Epithelial cell of proximal tubule (primary cell): ENCODE measurements at regions not wholly inside any gene's neighbourhood (a gene's known extent, or its start where the extent isn't known, plus 50 kb on each side); places are given as distances from the start of the nearest gene placed in this dataset.

Source experiments
- DNase-seq: peaks from one replicate; pipeline ENCODE4 v3.0.0-alpha.2; 2011; ENCODE audit warnings: low read depth
- H3K4me3 ChIP-seq: 2 replicates; pipeline ENCODE4 v1.5.1; 2011; ENCODE audit warnings: low read depth, mild to moderate bottlenecking, low read length
- CTCF ChIP-seq: conservative IDR thresholded peaks from 2 replicates; pipeline ENCODE4 v1.5.1; 2012; ENCODE audit warnings: low read depth, mild to moderate bottlenecking, low read length

DNA sequence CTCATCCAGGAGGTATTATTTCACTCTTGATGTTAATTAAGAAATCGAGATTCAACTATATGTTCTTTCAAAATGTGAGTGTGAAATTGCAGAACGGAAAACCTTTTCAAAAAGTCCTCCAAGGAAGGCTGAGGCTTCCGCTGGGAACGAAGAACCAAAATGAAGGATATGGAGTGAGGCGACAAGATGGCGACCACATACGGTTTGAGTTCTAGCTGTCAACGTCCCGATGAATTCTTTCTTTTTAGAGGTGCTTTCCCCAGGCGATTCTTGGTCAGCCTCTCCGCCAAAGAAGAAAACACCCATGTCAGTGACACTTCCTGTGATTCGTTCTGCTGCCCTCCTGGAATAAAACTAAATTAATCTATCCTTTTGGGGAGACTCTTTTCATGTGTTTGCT is 78.3 kb upstream of the ADAMTS16 start:
- no peak for DNase-seq
- H3K4me3 ChIP-seq, result no peak overlapping the region
- no peak for TF ChIP-seq CTCF

DNA sequence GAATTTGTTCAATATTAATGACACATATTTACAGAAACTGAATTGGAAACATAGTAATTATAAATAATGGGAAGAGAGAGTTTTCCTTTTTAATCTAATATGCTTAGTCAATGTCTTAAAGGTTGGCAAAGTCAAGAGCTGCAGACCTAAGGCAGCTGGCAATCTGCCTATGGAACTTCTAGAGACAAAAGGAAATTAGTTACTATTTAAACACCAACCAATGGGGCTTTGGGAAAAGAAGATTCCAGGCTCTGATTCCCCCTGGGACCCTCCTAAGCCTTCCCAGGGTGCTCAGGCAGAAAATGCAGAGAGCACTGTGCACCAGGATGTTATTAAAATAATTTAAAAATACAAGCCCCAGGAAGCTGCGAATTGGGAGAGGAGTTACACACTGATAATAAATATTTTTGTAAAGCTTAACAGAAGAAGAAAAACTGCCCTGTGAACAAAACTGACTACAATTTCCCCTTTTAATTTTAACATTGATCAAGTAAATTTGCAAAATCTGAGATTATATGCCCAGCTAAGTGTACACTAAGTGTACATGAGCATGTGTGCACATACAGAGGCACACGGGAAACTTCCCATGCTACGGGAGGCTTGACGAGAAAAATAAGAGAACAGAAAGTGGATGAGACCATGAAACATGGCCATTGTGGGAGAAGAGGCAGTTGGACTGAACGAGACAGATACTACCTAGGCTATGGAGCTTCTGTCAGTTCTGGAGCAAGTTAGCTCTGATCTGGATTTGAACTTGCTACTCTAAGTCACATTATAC is 77.4 kb upstream of the ADAMTS16 start:
- DNase-seq, result no peak
- TF ChIP-seq CTCF, result no peak
- H3K4me3 ChIP-seq, result no peak overlapping the region

DNA sequence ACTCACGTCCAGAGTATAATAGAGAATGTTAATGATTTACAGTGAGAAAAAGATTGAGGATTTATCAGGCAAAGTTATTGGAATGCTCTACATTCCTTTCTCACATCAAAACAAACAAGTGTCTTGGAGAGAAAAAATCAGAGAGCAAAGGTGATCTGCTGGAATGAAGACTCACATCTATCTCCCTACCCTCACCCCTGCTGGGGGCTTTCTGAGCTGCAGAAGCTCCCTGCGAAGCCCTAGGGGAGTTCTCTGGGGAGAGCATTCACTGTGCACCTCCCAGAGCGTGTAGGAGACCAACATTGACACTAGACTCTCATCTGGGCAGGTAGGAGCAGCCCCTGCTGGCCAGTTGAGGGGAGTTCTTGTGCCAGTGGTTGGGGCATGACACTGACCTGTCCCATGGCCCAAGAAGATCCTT is 76.6 kb upstream of the ADAMTS16 start:
- H3K4me3 ChIP-seq, result no peak overlapping the region
- DNase-seq, result peak; percentile 67
- TF ChIP-seq CTCF, result peak; percentile 71

DNA sequence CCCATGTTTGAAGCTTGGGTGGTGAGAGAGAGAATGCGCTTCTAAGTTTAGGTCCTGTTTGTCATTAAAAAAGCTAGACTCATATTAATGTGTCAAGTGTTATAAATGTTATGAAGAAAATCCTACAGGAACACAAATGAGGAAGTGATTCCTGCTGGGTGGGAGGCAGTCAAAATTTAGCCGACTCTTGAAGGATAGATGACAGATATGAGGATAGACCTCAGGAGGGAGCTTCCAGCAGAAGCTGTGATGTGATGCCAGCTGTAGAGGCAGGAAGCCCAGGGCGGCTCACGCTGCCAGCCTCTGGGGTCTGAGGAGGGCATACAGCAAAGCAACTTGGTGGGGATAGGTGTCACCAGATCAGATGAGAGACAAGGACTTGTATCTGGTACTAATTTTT is 74.7 kb upstream of the ADAMTS16 start:
- TF ChIP-seq CTCF, result no peak
- DNase-seq, result no peak

GRCh38 chr5:5066276-5067186 is 73.6 kb upstream of the ADAMTS16 start:
- no peak overlapping the region for H3K4me3 ChIP-seq
- peak; percentile 63 for DNase-seq
- TF ChIP-seq CTCF, result no peak

More for the DNA sequence above, 74.7 kb upstream of the ADAMTS16 start:
- H3K4me3 ChIP-seq, result no peak overlapping the region

- no peak for DNase-seq
- H3K4me3 ChIP-seq, result no peak overlapping the region
- no peak for TF ChIP-seq CTCF
Measured at GRCh38 chr5:5069851-5070250, 70.3 kb upstream of the ADAMTS16 start.
